ENCODE measurements at regions not wholly inside any gene's neighbourhood (a gene's known extent, or its start where the extent isn't known, plus 50 kb on each side); places are given as distances from the start of the nearest gene placed in this dataset.

DNA sequence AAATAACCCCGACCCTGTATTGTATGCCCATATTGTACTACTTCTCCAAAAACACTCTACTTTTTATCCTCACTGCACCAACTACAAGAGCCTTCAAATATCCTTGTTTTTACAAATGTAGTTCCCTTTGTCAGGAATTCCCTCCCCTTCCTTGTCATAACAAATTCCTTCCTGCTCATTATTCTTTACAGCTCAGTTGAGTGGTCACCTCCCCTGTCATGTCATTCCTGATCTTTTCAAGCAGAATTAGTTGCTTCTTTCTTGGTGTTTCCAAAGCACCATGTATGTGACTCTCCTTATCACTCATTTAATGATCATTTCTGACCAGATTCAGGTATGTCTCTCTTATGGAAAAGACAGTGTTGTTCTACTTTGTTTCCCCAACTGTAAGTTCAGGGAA lies 194.2 kb upstream of the SMC2 start:
- no peaks in the 10 kb centered on the region for H3K4me1 Mint-ChIP-seq (ENCODE audit: low read depth, unreplicated experiment)
- DNase-seq = no peak
- no peaks in the 10 kb centered on the region for H3K4me1 ChIP-seq
- no peaks in the 10 kb centered on the region for H3K36me3 Mint-ChIP-seq (ENCODE audit: insufficient read depth, unreplicated experiment)
- no peak overlapping the region for H3K4me3 Mint-ChIP-seq (ENCODE audit: unreplicated experiment)
- intact Hi-C loops (cut with micrococcal nuclease; ENCODE audit: unreplicated experiment) = no loop called here
- ChIA-PET POLR2A (no interaction called here), CTCF (no interaction called here)
- no peak overlapping the region for H3K27ac Mint-ChIP-seq (ENCODE audit: unreplicated experiment)
- no peaks in the 10 kb centered on the region for H3K27me3 ChIP-seq (replicated peaks; ENCODE audit: control insufficient read depth, insufficient read depth, low read length)
- TF ChIP-seq, protein P1, sequence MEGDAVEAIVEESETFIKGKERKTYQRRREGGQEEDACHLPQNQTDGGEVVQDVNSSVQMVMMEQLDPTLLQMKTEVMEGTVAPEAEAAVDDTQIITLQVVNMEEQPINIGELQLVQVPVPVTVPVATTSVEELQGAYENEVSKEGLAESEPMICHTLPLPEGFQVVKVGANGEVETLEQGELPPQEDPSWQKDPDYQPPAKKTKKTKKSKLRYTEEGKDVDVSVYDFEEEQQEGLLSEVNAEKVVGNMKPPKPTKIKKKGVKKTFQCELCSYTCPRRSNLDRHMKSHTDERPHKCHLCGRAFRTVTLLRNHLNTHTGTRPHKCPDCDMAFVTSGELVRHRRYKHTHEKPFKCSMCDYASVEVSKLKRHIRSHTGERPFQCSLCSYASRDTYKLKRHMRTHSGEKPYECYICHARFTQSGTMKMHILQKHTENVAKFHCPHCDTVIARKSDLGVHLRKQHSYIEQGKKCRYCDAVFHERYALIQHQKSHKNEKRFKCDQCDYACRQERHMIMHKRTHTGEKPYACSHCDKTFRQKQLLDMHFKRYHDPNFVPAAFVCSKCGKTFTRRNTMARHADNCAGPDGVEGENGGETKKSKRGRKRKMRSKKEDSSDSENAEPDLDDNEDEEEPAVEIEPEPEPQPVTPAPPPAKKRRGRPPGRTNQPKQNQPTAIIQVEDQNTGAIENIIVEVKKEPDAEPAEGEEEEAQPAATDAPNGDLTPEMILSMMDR (IDR thresholded peaks at IDR 0.05; ENCODE audit: insufficient read depth in 1 of 2, low read depth in 1 of 2, low read length in 1 of 2, severe bottlenecking in 1 of 2, unreplicated experiment in 1 of 2) = no peak
- H3K9me3 Mint-ChIP-seq (ENCODE audit: unreplicated experiment) = no peaks in the 10 kb centered on the region
- no TSS peak for BruUV-seq (replicated peaks)
- no peaks in the 10 kb centered on the region for H3K36me3 ChIP-seq (ENCODE audit: control insufficient read depth, insufficient read depth, low read length)
- H3K27me3 Mint-ChIP-seq (ENCODE audit: insufficient read depth, unreplicated experiment) = no peaks in the 10 kb centered on the region
- no peaks in the 10 kb centered on the region for H3K9me3 ChIP-seq
- no peak overlapping the region for H3K4me3 ChIP-seq (ENCODE audit: low read depth, low read length)

DNA sequence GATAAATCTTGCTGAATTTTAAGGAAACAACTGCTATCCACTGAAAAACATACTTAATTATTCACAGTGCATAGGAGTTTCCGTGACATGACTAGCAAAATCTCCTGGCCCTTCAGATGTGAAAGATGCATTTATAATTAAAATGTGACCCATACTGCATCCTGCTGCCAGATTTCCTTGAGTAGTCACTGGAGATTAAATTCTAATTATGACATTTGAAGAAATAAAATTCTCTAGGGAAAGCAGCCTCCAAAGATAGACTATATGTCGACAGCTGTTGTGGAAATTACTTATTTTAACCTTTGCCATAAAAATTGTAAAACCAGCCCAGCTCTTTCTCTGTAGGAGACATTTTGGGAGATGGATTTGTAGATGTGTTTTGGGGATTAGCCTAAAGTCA lies 193.6 kb upstream of the SMC2 start:
- intact Hi-C loops (cut with micrococcal nuclease; ENCODE audit: unreplicated experiment) = no loop called here
- Histone ChIP-seq H3K4me1 (no peaks in the 10 kb centered on the region), H3K9me3 (no peaks in the 10 kb centered on the region), H3K27me3 (replicated peaks; ENCODE audit: control insufficient read depth, insufficient read depth, low read length) (no peaks in the 10 kb centered on the region), H3K4me3 (ENCODE audit: low read depth, low read length) (no peak overlapping the region), H3K36me3 (ENCODE audit: control insufficient read depth, insufficient read depth, low read length) (no peaks in the 10 kb centered on the region)
- Mint-ChIP-seq H3K36me3 (ENCODE audit: insufficient read depth, unreplicated experiment) (no peaks in the 10 kb centered on the region), H3K4me1 (ENCODE audit: low read depth, unreplicated experiment) (no peaks in the 10 kb centered on the region), H3K27ac (ENCODE audit: unreplicated experiment) (no peak overlapping the region), H3K4me3 (ENCODE audit: unreplicated experiment) (no peak overlapping the region), H3K27me3 (ENCODE audit: insufficient read depth, unreplicated experiment) (no peaks in the 10 kb centered on the region), H3K9me3 (ENCODE audit: unreplicated experiment) (no peaks in the 10 kb centered on the region)
- no peak for DNase-seq
- ChIA-PET POLR2A (no interaction called here), CTCF (no interaction called here)
- BruUV-seq (replicated peaks) = no TSS peak
- TF ChIP-seq, protein P1 (IDR thresholded peaks at IDR 0.05; ENCODE audit: insufficient read depth in 1 of 2, low read depth in 1 of 2, low read length in 1 of 2, severe bottlenecking in 1 of 2, unreplicated experiment in 1 of 2) = no peak

DNA sequence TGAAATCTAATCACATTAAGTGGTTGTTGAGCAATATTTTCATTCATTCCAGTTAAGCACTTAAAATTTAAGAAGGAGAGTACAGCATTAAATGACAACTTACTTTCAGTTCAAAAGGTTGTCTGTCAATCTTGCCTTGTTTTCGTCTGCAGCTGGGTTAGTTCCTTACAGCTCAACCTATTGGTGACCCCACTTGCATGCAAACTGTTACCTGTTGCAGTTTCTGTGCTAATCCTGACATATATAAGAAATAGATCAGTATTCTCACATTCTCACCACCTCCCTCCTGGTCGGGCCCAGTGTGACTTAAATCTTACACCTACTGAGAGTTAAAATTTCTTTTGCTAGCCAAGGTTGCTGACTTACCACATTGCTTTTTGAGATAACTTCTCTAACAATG lies 191.8 kb upstream of the SMC2 start:
- CTCF ChIA-PET = no interaction called here
- Mint-ChIP-seq H3K4me3 (ENCODE audit: unreplicated experiment) (no peak overlapping the region), H3K27ac (ENCODE audit: unreplicated experiment) (no peak overlapping the region), H3K27me3 (ENCODE audit: insufficient read depth, unreplicated experiment) (no peaks in the 10 kb centered on the region), H3K36me3 (ENCODE audit: insufficient read depth, unreplicated experiment) (no peaks in the 10 kb centered on the region), H3K4me1 (ENCODE audit: low read depth, unreplicated experiment) (no peaks in the 10 kb centered on the region), H3K9me3 (ENCODE audit: unreplicated experiment) (no peaks in the 10 kb centered on the region)
- no TSS peak for BruUV-seq (replicated peaks)
- no peak for DNase-seq
- TF ChIP-seq, protein P1 (IDR thresholded peaks at IDR 0.05; ENCODE audit: insufficient read depth in 1 of 2, low read depth in 1 of 2, low read length in 1 of 2, severe bottlenecking in 1 of 2, unreplicated experiment in 1 of 2) = no peak
- no peaks in the 10 kb centered on the region for H3K27me3 ChIP-seq (replicated peaks; ENCODE audit: control insufficient read depth, insufficient read depth, low read length)
- H3K4me3 ChIP-seq (ENCODE audit: low read depth, low read length) = no peak overlapping the region
- no peaks in the 10 kb centered on the region for H3K9me3 ChIP-seq
- H3K4me1 ChIP-seq = no peaks in the 10 kb centered on the region
- POLR2A ChIA-PET = no interaction called here
- H3K36me3 ChIP-seq (ENCODE audit: control insufficient read depth, insufficient read depth, low read length) = no peaks in the 10 kb centered on the region
- intact Hi-C loops (cut with micrococcal nuclease; ENCODE audit: unreplicated experiment) = no loop called here

All from Caco-2 (cell line).